Stimulated activated CD8-positive, alpha-beta memory T cell treated with anti-CD3 and anti-CD28 coated beads, Interleukin-2, amount 100 ng/mL, for 48 hours (primary cell): ENCODE measurements at regions not wholly inside any gene's neighbourhood (a gene's known extent, or its start where the extent isn't known, plus 50 kb on each side); places are given as distances from the start of the nearest gene placed in this dataset.

Experiments
- DNase-seq, 2 donors: peaks; one replicate each; pipeline ENCODE4 v3.0.0-alpha.2; 2020; ENCODE audit warnings: low read depth in 2 of 2

DNA sequence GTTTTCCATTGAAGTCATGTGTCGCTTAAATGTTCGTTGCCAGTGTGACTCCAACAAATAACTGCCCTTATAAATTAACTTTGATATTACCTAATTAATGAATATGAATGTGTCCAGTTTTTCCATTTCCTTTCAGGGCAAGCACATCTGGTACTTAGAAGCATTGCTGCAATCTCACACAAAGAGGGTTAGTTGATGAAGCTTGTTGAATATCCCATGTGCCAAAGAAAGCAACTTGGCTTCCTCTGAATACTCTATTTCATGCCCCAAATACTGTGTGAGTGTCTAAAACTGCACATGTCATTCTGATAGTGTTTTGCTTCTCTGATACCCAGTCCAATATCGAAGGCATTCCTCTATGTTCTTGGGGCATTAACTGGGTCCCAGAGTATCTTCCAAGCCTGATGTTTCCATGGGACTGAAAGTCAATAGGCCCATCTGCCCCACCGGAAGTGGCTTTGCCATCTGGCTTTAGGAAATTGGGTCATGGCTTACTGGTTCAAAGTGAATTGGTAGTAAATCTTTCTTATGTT is 75.8 kb upstream of the CNTN1 start:
- no peak for DNase-seq

DNA sequence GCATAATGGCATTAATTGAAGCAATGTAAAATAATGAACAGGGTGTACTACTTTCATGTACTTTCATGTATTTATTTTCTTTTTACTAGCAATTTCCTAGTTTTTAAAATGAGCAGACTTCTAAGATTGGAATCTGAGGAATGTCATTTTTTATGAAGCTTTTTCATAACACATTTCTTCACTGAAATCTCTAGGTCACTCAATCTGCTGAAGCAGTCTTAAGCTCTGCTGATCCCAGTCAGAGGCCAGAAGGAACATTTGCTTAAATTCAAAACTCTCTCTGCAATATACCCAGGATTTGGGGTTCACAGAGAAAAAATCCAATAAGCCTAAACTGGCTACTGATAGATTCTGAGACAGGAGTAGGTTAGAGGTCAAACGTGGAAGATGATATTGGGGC is 73.6 kb upstream of the CNTN1 start:
- no peak for DNase-seq

GRCh38 chr12:40620564-40621019 is 71.6 kb upstream of the CNTN1 start:
- DNase-seq, result no peak

GRCh38 chr12:40622246-40622838 is 69.9 kb upstream of the CNTN1 start:
- DNase-seq, result peak; percentile 13 to 17

DNA sequence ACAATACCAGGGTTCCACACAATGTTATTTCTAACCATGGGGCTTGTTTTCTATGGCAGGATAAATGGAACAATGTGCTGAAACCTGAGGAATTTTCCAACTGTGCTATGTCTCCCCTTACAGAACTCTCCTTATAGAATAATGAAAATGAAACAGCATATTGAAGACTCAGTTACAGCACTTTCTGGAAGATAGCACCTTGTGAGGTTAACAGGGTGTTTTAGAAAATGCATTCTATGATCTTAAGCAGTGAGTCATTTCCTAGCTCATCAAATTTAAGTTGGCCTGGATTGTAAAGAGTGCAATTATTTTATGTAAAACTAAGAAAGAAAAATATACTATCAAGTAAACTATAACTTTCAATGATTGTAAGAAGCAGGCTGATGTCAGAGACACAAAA is 60.1 kb upstream of the CNTN1 start:
- DNase-seq, result no peak

DNA sequence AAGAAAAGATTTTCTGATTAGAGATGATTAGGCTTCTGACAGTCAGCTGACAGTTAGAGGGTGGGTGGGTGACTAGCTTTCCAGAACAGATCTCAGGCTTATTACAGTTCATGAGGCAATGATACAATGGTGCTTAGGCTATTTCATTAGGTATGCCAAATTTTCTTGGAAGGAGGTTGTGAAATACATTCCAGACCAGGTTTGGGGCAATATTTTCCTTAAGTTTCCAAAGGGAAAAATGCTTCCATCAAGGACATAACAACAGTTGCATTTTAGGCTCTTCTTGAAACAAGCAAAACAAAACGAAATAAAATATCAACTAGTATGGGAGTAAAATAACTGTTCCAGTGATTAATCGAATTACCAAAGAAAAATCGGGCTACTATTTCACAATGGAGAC is 59.3 kb upstream of the CNTN1 start:
- no peak for DNase-seq

GRCh38 chr12:40634517-40635131 is 57.6 kb upstream of the CNTN1 start:
- DNase-seq, result no peak

GRCh38 chr12:40635141-40635731 is 57.0 kb upstream of the CNTN1 start:
- DNase-seq, result no peak
